ENCODE measurements at regions not wholly inside any gene's neighbourhood (a gene's known extent, or its start where the extent isn't known, plus 50 kb on each side); places are given as distances from the start of the nearest gene placed in this dataset.

GRCh38 chr2:160650196-160651118, 156.8 kb upstream of the RBMS1 start:
- H3K9me3 Mint-ChIP-seq (ENCODE audit: unreplicated experiment), result peaks cover 3% of the 10 kb centered on the region
- no peak for DNase-seq

GRCh38 chr2:160651416-160652200, 158.0 kb upstream of the RBMS1 start:
- peaks cover 3% of the 10 kb centered on the region for H3K27me3 Mint-ChIP-seq (ENCODE audit: unreplicated experiment)
- no peaks in the 10 kb centered on the region for H3K4me1 Mint-ChIP-seq (ENCODE audit: low read depth, unreplicated experiment)
- no peak for DNase-seq
- no peak overlapping the region for H3K27ac Mint-ChIP-seq (ENCODE audit: unreplicated experiment)
- peaks cover 5% of the 10 kb centered on the region for H3K9me3 Mint-ChIP-seq (ENCODE audit: unreplicated experiment)
- no peaks in the 10 kb centered on the region for H3K36me3 Mint-ChIP-seq (ENCODE audit: unreplicated experiment)
- TF ChIP-seq CTCF (IDR thresholded peaks at IDR 0.05; ENCODE audit: partially characterized antibody, unreplicated experiment), result no peak
- H3K4me3 Mint-ChIP-seq (ENCODE audit: unreplicated experiment), result no peak overlapping the region

More at GRCh38 chr2:160650196-160651118, 156.8 kb upstream of the RBMS1 start:
- H3K27ac Mint-ChIP-seq (ENCODE audit: unreplicated experiment), result no peak overlapping the region
- TF ChIP-seq CTCF (IDR thresholded peaks at IDR 0.05; ENCODE audit: partially characterized antibody, unreplicated experiment), result no peak
- H3K4me1 Mint-ChIP-seq (ENCODE audit: low read depth, unreplicated experiment), result no peaks in the 10 kb centered on the region
- H3K4me3 Mint-ChIP-seq (ENCODE audit: unreplicated experiment), result no peak overlapping the region
- H3K27me3 Mint-ChIP-seq (ENCODE audit: unreplicated experiment), result peaks cover 3% of the 10 kb centered on the region
- H3K36me3 Mint-ChIP-seq (ENCODE audit: unreplicated experiment), result no peaks in the 10 kb centered on the region

GRCh38 chr2:160652236-160652635, 158.6 kb upstream of the RBMS1 start:
- Mint-ChIP-seq H3K27ac (ENCODE audit: unreplicated experiment) (no peak overlapping the region), H3K4me1 (ENCODE audit: low read depth, unreplicated experiment) (peaks cover 3% of the 10 kb centered on the region), H3K9me3 (ENCODE audit: unreplicated experiment) (peaks cover 5% of the 10 kb centered on the region), H3K27me3 (ENCODE audit: unreplicated experiment) (peaks cover 3% of the 10 kb centered on the region), H3K36me3 (ENCODE audit: unreplicated experiment) (no peaks in the 10 kb centered on the region), H3K4me3 (ENCODE audit: unreplicated experiment) (no peak overlapping the region)
- no peak for DNase-seq
- no peak for TF ChIP-seq CTCF (IDR thresholded peaks at IDR 0.05; ENCODE audit: partially characterized antibody, unreplicated experiment)

- Mint-ChIP-seq H3K27me3 (ENCODE audit: unreplicated experiment) (peaks cover under 1% of the 10 kb centered on the region), H3K4me1 (ENCODE audit: low read depth, unreplicated experiment) (peaks cover 7% of the 10 kb centered on the region), H3K27ac (ENCODE audit: unreplicated experiment) (no peak overlapping the region), H3K36me3 (ENCODE audit: unreplicated experiment) (no peaks in the 10 kb centered on the region), H3K9me3 (ENCODE audit: unreplicated experiment) (peaks cover 2% of the 10 kb centered on the region), H3K4me3 (ENCODE audit: unreplicated experiment) (no peak overlapping the region)
- no peak for DNase-seq
- no peak for TF ChIP-seq CTCF (IDR thresholded peaks at IDR 0.05; ENCODE audit: partially characterized antibody, unreplicated experiment)
Observed at GRCh38 chr2:160657196-160657595, 163.6 kb upstream of the RBMS1 start.

All from glutamatergic neuron (in vitro differentiated cells).